T-cell (primary cell): ENCODE measurements at regions not wholly inside any gene's neighbourhood (a gene's known extent, or its start where the extent isn't known, plus 50 kb on each side); places are given as distances from the start of the nearest gene placed in this dataset.
"Not testable (repeated sequence)": the region's sequence is repeated elsewhere in the genome, so short reads cannot be mapped to it uniquely, and the experiment has no call there.

Experiments
- ATAC-seq, 4 experiments: fragments of 200-7000 bp in 3 of 4; fragments of 150-1000 bp in 1 of 4; cut with Tn5 transposase; replicated peaks in 1 of 4; 1 replicate in 3 of 4; 2 replicates in 1 of 4; pipeline ENCODE4 v1.10.0; 2021; ENCODE audit warnings: moderate library complexity in 3 of 4, mild to moderate bottlenecking in 2 of 4, moderate number of reproducible peaks in 1 of 4
- CTCF ChIA-PET, 2 donors: fragments of 300-600 bp; sonication (Branson Sonifier 250); formaldehyde crosslinking; loops; one replicate each; lab custom pipeline; 2022; ENCODE audit warnings: antibody characterized with exemption in 2 of 2; lab: Charles Lee
- POLR2A ChIA-PET, 2 donors: fragments of 300-600 bp; sonication (Branson Sonifier 250); formaldehyde crosslinking; loops; one replicate each; lab custom pipeline; 2022; ENCODE audit warnings: antibody characterized with exemption in 2 of 2; lab: Charles Lee
- DNase-seq, 35 experiments: peaks; one replicate each; pipeline versions ENCODE4 v3.0.0 to v3.0.0-alpha.2; 2013 to 2023
- H3K27ac ChIP-seq: one replicate; pipeline ENCODE4 v1.5.1; 2013; ENCODE audit warnings: low read length
- H3K27me3 ChIP-seq, 2 experiments: replicated peaks in 1 of 2; 1 replicate in 1 of 2; 2 replicates in 1 of 2; pipeline versions ENCODE4 v1.6.1 to v1.7.0; 2013; ENCODE audit warnings: low read length in 1 of 2, mixed read lengths in 1 of 2; ENCODE audit not compliant: control insufficient read depth in 2 of 2, insufficient read depth in 2 of 2; ENCODE audit errors: extremely low read depth in 1 of 2
- H3K36me3 ChIP-seq, 2 donors: 1 replicate in 1 of 2; 2 replicates in 1 of 2; pipeline versions ENCODE4 v1.6.1 to v1.7.0; 2013; ENCODE audit warnings: low read length in 1 of 2; ENCODE audit not compliant: control insufficient read depth in 2 of 2, insufficient read depth in 1 of 2; ENCODE audit errors: extremely low read depth in 1 of 2
- H3K4me1 ChIP-seq, 2 experiments: 1 replicate in 1 of 2; 2 replicates in 1 of 2; pipeline versions ENCODE4 v1.6.1 to v1.7.0; 2013; ENCODE audit warnings: low read length in 2 of 2, mixed read lengths in 1 of 2; ENCODE audit not compliant: insufficient read depth in 2 of 2, control insufficient read depth in 1 of 2; ENCODE audit errors: extremely low read depth in 1 of 2
- H3K4me3 ChIP-seq, 2 donors: 1 replicate in 1 of 2; 2 replicates in 1 of 2; pipeline versions ENCODE4 v1.5.1 to v1.7.0; 2013; ENCODE audit warnings: mild to moderate bottlenecking in 2 of 2, low read length in 1 of 2, moderate library complexity in 1 of 2; ENCODE audit not compliant: control insufficient read depth in 1 of 2; ENCODE audit errors: extremely low read depth in 1 of 2
- H3K9me3 ChIP-seq: 2 replicates; pipeline ENCODE4 v1.7.0; 2013
- H3K27ac Mint-ChIP-seq, 2 donors: one replicate each; pipeline ENCODE4 v1.8.0; 2020 to 2021; ENCODE audit warnings: mild to moderate bottlenecking in 2 of 2, mixed read lengths in 2 of 2
- H3K27me3 Mint-ChIP-seq, 2 donors: one replicate each; pipeline ENCODE4 v1.8.0; 2021 to 2022; ENCODE audit warnings: mixed read lengths in 2 of 2
- H3K36me3 Mint-ChIP-seq: one replicate; pipeline ENCODE4 v1.8.0; 2021; ENCODE audit warnings: mixed read lengths
- H3K4me1 Mint-ChIP-seq, 3 donors: one replicate each; pipeline ENCODE4 v1.8.0; 2020 to 2022; ENCODE audit warnings: mixed read lengths in 3 of 3, mild to moderate bottlenecking in 1 of 3
- H3K4me3 Mint-ChIP-seq, 3 donors: one replicate each; pipeline ENCODE4 v1.8.0; 2020 to 2022; ENCODE audit warnings: mild to moderate bottlenecking in 3 of 3, mixed read lengths in 3 of 3, moderate library complexity in 3 of 3
- H3K9me3 Mint-ChIP-seq, 3 donors: one replicate each; pipeline ENCODE4 v1.8.0; 2020 to 2022; ENCODE audit warnings: mixed read lengths in 3 of 3
- WGBS: methylation state at CpG from one replicate; pipeline ENCODE4 v1.1.5; 2013; ENCODE audit warnings: missing lambda C conversion rate; ENCODE audit not compliant: insufficient coverage; 5-methylcytosine and 5-hydroxymethylcytosine counted together

GRCh38 chr10:64798297-64798696 is 1277.1 kb downstream of the REEP3 start:
- H3K9me3 ChIP-seq = no peaks in the 10 kb centered on the region
- DNase-seq (no peak), ATAC-seq (no peak)
- no peaks in the 10 kb centered on the region for H3K27me3 Mint-ChIP-seq
- H3K4me1 ChIP-seq = no peaks in the 10 kb centered on the region
- peaks cover 9 to 18% (median 17%) of the 10 kb centered on the region in 3 donors for H3K9me3 Mint-ChIP-seq
- no peaks in the 10 kb centered on the region for H3K36me3 Mint-ChIP-seq
- no peaks in the 10 kb centered on the region for H3K27me3 ChIP-seq
- ChIA-PET POLR2A (no interaction called here), CTCF (no interaction called here)
- H3K36me3 ChIP-seq = no peaks in the 10 kb centered on the region
- H3K4me3 Mint-ChIP-seq = no peak overlapping the region
- H3K27ac Mint-ChIP-seq = no peak overlapping the region
- no peak overlapping the region for H3K4me3 ChIP-seq
- H3K4me1 Mint-ChIP-seq = no peaks in the 10 kb centered on the region
- H3K27ac ChIP-seq = no peak overlapping the region
- no CpG with 5 or more reads among the region's 1 CpG for WGBS

GRCh38 chr10:64808233-64808632 is 1287.0 kb downstream of the REEP3 start:
- H3K9me3 Mint-ChIP-seq = peaks cover 6 to 13% (median 10%) of the 10 kb centered on the region in 3 donors
- H3K9me3 ChIP-seq, H3K4me1 ChIP-seq, H3K27ac ChIP-seq, H3K27me3 ChIP-seq, ATAC-seq, H3K27me3 Mint-ChIP-seq, H3K4me1 Mint-ChIP-seq, POLR2A ChIA-PET, DNase-seq, H3K27ac Mint-ChIP-seq, H3K4me3 Mint-ChIP-seq, H3K36me3 ChIP-seq, H3K4me3 ChIP-seq, H3K36me3 Mint-ChIP-seq: not testable (repeated sequence)
- CTCF ChIA-PET = interaction anchor here in 1 of 2 donors (0.6 kb wide), 1 partner anchor 46 kb away, joined by 3 read pairs; no protein-coding TSS in a partner anchor

GRCh38 chr10:64810046-64810445 is 1288.8 kb downstream of the REEP3 start:
- DNase-seq, H3K4me1 ChIP-seq, H3K4me3 Mint-ChIP-seq, H3K9me3 ChIP-seq, CTCF ChIA-PET, H3K4me3 ChIP-seq, H3K27me3 Mint-ChIP-seq, H3K27me3 ChIP-seq, H3K27ac Mint-ChIP-seq, H3K27ac ChIP-seq, H3K4me1 Mint-ChIP-seq, POLR2A ChIA-PET, ATAC-seq, H3K9me3 Mint-ChIP-seq, H3K36me3 Mint-ChIP-seq, H3K36me3 ChIP-seq: not testable (repeated sequence)
- WGBS = 74% methylated on average over 3 of the region's 4 CpGs

- ChIA-PET CTCF (no interaction called here), POLR2A (no interaction called here)
- H3K27ac ChIP-seq = no peak overlapping the region
- H3K9me3 Mint-ChIP-seq = peaks cover 0 to 5% (median 0%) of the 10 kb centered on the region in 3 donors
- H3K27me3 Mint-ChIP-seq = no peaks in the 10 kb centered on the region
- H3K4me1 ChIP-seq = no peaks in the 10 kb centered on the region
- ATAC-seq = no peak
- no peaks in the 10 kb centered on the region for H3K4me1 Mint-ChIP-seq
- WGBS = 52% methylated on average over 2 of the region's 2 CpGs
- no peaks in the 10 kb centered on the region for H3K36me3 ChIP-seq
- H3K4me3 Mint-ChIP-seq = no peak overlapping the region
- H3K4me3 ChIP-seq = no peak overlapping the region
- no peaks in the 10 kb centered on the region for H3K27me3 ChIP-seq
- H3K27ac Mint-ChIP-seq = no peak overlapping the region
- no peaks in the 10 kb centered on the region for H3K36me3 Mint-ChIP-seq
- H3K9me3 ChIP-seq = peaks cover 2% of the 10 kb centered on the region
- no peak for DNase-seq
These were observed 1292.2 kb downstream of the REEP3 start for GRCh38 chr10:64813391-64813790.

- H3K4me1 ChIP-seq = no peaks in the 10 kb centered on the region
- Mint-ChIP-seq H3K9me3 (peaks cover 0 to 5% (median 0%) of the 10 kb centered on the region in 3 donors), H3K36me3 (no peaks in the 10 kb centered on the region), H3K4me3 (no peak overlapping the region), H3K4me1 (no peaks in the 10 kb centered on the region), H3K27ac (no peak overlapping the region), H3K27me3 (no peaks in the 10 kb centered on the region)
- no peak overlapping the region for H3K27ac ChIP-seq
- ChIA-PET POLR2A (no interaction called here), CTCF (no interaction called here)
- WGBS = no CpG with 5 or more reads among the region's 2 CpGs
- H3K27me3 ChIP-seq = no peaks in the 10 kb centered on the region
- H3K9me3 ChIP-seq = peaks cover 2% of the 10 kb centered on the region
- H3K36me3 ChIP-seq = no peaks in the 10 kb centered on the region
- DNase-seq (no peak), ATAC-seq (no peak)
- no peak overlapping the region for H3K4me3 ChIP-seq
These were observed 1293.0 kb downstream of the REEP3 start for GRCh38 chr10:64814201-64814600.

GRCh38 chr10:64829888-64830412 is 1308.7 kb downstream of the REEP3 start:
- ATAC-seq (no peak), DNase-seq (no peak)
- Mint-ChIP-seq H3K27ac (no peak overlapping the region), H3K9me3 (peaks cover 0 to 5% (median 0%) of the 10 kb centered on the region in 3 donors), H3K4me3 (no peak overlapping the region), H3K36me3 (no peaks in the 10 kb centered on the region), H3K27me3 (no peaks in the 10 kb centered on the region), H3K4me1 (no peaks in the 10 kb centered on the region)
- WGBS = no CpG with 5 or more reads among the region's 3 CpGs
- no peaks in the 10 kb centered on the region for H3K36me3 ChIP-seq
- no peak overlapping the region for H3K4me3 ChIP-seq
- H3K9me3 ChIP-seq = no peaks in the 10 kb centered on the region
- no peaks in the 10 kb centered on the region for H3K4me1 ChIP-seq
- no peak overlapping the region for H3K27ac ChIP-seq
- POLR2A ChIA-PET = no interaction called here
- no peaks in the 10 kb centered on the region for H3K27me3 ChIP-seq
- CTCF ChIA-PET = no interaction called here

GRCh38 chr10:64830869-64831268 is 1309.7 kb downstream of the REEP3 start:
- POLR2A ChIA-PET = no interaction called here
- CTCF ChIA-PET = no interaction called here
- WGBS = no CpG with 5 or more reads among the region's 2 CpGs

More at GRCh38 chr10:64830869-64831268, 1309.7 kb downstream of the REEP3 start:
- Histone ChIP-seq H3K9me3 (no peaks in the 10 kb centered on the region), H3K27me3 (no peaks in the 10 kb centered on the region), H3K4me1 (no peaks in the 10 kb centered on the region), H3K27ac (no peak overlapping the region), H3K36me3 (no peaks in the 10 kb centered on the region), H3K4me3 (no peak overlapping the region)
- ATAC-seq = no peak
- H3K27me3 Mint-ChIP-seq = no peaks in the 10 kb centered on the region
- no peak overlapping the region for H3K27ac Mint-ChIP-seq
- no peak overlapping the region for H3K4me3 Mint-ChIP-seq
- H3K4me1 Mint-ChIP-seq = no peaks in the 10 kb centered on the region
- H3K36me3 Mint-ChIP-seq = no peaks in the 10 kb centered on the region
- peaks cover 0 to 4% (median 0%) of the 10 kb centered on the region in 3 donors for H3K9me3 Mint-ChIP-seq
- no peak for DNase-seq
